HG02870 (cell line): ENCODE measurements at regions not wholly inside any gene's neighbourhood (a gene's known extent, or its start where the extent isn't known, plus 50 kb on each side); places are given as distances from the start of the nearest gene placed in this dataset.

Source experiments
- ATAC-seq: cut with Tn5 transposase; IDR thresholded peaks from one replicate; pipeline ENCODE4 v1.9.1; 2021; ENCODE audit warnings: mild to moderate bottlenecking, moderate library complexity; ENCODE audit not compliant: unreplicated experiment

- ATAC-seq = no peak
These were observed 60.7 kb upstream of the BCAT1 start for GRCh38 chr12:25009496-25010092.

DNA sequence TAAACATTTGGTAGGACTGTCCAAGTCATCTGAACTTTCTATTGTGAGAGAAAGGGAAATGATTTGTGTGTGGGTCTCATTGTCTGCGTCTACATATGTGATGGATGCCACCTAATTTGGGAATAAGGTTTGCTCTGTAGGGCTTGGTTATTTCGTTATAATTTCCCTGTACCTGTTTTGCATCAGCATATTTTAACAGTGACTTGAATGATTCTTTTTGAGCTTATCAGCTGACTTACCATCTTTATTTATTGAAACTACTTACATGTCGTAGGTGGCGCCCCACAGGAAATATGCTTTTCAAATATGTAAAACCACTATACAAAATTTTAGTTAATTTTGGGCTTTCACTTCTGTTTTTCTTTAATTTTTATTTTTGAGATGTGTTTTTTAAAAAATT lies 56.5 kb upstream of the BCAT1 start:
- ATAC-seq = no peak

DNA sequence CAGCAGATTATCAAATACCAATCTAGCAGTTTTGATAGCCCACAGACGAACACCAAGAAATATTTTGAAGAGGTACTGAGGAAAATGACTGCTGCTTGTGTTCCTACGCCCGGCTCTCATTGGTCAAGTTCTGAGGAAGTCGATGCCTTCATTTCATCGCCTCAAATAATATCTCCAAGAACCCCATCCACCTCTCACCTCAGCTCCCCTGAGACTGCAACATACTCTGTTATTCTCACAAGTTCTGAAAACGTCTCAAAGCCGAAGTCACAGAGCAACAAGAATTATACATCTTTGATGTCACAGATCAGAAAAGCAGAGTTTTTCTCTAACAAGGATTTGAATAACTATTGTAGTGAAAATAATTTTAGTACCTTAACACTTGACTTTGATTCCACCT lies 55.5 kb upstream of the BCAT1 start:
- ATAC-seq = no peak

DNA sequence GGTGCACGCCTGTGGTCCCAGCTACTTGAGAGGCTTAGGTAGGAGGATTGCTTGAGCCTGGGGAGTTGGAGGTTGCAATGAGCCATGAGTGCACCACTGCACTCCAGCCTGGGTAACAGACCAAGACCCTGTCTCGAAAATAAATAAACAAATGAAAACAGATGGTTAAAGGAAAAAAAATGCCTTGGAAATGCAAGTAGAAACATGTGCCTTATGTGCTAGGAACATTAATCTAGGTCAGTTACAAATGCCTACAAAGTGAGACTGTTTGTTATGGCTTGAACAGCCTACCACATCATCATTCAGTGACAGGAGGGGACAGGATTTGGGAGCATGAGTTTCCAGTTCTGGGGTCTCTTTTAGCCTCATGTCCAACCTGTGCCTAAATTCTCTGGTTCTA lies 52.4 kb upstream of the BCAT1 start:
- no peak for ATAC-seq
